Prostate gland (tissue), 2 donors: ENCODE measurements at regions not wholly inside any gene's neighbourhood (a gene's known extent, or its start where the extent isn't known, plus 50 kb on each side); places are given as distances from the start of the nearest gene placed in this dataset.

Experiments
- DNase-seq: peaks from one replicate; pipeline ENCODE4 v3.0.0-alpha.2; 2019; ENCODE audit warnings: low spot score
- H3K27ac ChIP-seq, 2 donors: fragments of 200-600 bp; sonication (generic); 2 replicates each; pipeline ENCODE4 v1.5.1; 2017 to 2019
- H3K27me3 ChIP-seq: fragments of 200-600 bp; sonication (generic); replicated peaks from 2 replicates; pipeline ENCODE4 v1.5.1; 2019; ENCODE audit not compliant: insufficient read depth
- H3K36me3 ChIP-seq, 2 donors: fragments of 200-600 bp; sonication (generic); 1 replicate in 1 of 2; 2 replicates in 1 of 2; pipeline versions ENCODE4 v1.5.1 to v1.8.1; 2017 to 2019
- H3K4me1 ChIP-seq: fragments of 200-600 bp; sonication (generic); replicated peaks from 2 replicates; pipeline ENCODE4 v1.5.1; 2019
- H3K4me3 ChIP-seq, 2 donors: fragments of 200-600 bp; sonication (generic); 2 replicates each; pipeline ENCODE4 v1.5.1; 2017 to 2019
- H3K9me3 ChIP-seq: fragments of 200-600 bp; sonication (generic); 2 replicates; pipeline ENCODE4 v1.5.1; 2017
- POLR2A ChIP-seq: fragments of 450-650 bp; IDR thresholded peaks from one replicate; pipeline ENCODE4 v1.6.1; 2016; ENCODE audit warnings: antibody characterized with exemption, mild to moderate bottlenecking
- POLR2AphosphoS5 ChIP-seq: sonication (generic); formaldehyde crosslinking; IDR thresholded peaks from one replicate; pipeline ENCODE4 v1.6.1; 2017; ENCODE audit warnings: antibody characterized with exemption
- WGBS: methylation state at CpG from one replicate; pipeline ENCODE4 v1.1.5; 2018; 5-methylcytosine and 5-hydroxymethylcytosine counted together
- intact Hi-C: fragments of 100-400 bp; cut with DNase I; formaldehyde crosslinking; loops from one replicate; pipeline ENCODE4 v1.14.2; 2022
- TF ChIP-seq, protein P1 (sequence below), 4 experiments: fragments of 200-600 bp in 2 of 4; fragments of 450-650 bp in 2 of 4; sonication (generic) in 2 of 4; IDR thresholded peaks; 1 replicate in 3 of 4; 2 replicates in 1 of 4; pipeline ENCODE4 v1.5.1; 2016 to 2019; ENCODE audit warnings: antibody characterized with exemption in 4 of 4, mild to moderate bottlenecking in 2 of 4, moderate library complexity in 2 of 4

DNA sequence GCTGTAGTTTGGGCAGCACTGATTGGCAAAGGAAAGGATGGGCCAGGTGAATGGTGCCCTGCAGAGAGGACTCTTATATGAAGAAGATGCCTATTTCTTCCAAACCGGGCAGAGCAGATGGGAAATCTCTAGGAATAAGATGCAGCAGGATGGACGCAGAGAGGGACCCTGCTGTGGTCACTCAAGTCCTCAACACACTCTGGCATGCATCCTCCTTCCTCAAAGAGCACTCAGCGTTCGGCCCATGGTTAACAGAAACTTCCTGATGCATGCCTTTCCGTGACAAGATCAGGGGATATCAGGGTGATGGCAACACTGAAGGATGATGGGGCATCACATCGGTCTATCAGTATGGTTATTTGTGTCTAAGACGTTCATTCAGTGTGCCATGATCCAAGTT is 232.7 kb downstream of the TTC32 start:
- TF ChIP-seq POLR2A, result no peak
- TF ChIP-seq, protein P1, sequence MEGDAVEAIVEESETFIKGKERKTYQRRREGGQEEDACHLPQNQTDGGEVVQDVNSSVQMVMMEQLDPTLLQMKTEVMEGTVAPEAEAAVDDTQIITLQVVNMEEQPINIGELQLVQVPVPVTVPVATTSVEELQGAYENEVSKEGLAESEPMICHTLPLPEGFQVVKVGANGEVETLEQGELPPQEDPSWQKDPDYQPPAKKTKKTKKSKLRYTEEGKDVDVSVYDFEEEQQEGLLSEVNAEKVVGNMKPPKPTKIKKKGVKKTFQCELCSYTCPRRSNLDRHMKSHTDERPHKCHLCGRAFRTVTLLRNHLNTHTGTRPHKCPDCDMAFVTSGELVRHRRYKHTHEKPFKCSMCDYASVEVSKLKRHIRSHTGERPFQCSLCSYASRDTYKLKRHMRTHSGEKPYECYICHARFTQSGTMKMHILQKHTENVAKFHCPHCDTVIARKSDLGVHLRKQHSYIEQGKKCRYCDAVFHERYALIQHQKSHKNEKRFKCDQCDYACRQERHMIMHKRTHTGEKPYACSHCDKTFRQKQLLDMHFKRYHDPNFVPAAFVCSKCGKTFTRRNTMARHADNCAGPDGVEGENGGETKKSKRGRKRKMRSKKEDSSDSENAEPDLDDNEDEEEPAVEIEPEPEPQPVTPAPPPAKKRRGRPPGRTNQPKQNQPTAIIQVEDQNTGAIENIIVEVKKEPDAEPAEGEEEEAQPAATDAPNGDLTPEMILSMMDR (IDR thresholded peaks at IDR 0.05), result no peak
- TF ChIP-seq POLR2AphosphoS5, result no peak
- intact Hi-C loops, result no loop called here
- no peaks in the 10 kb centered on the region for H3K4me1 ChIP-seq
- H3K27ac ChIP-seq, result no peak overlapping the region
- H3K4me3 ChIP-seq, result no peak overlapping the region
- H3K9me3 ChIP-seq, result no peaks in the 10 kb centered on the region
- no peaks in the 10 kb centered on the region for H3K27me3 ChIP-seq
- DNase-seq, result no peak
- 89% methylated on average over 7 of the region's 7 CpGs for WGBS
- H3K36me3 ChIP-seq, result no peaks in the 10 kb centered on the region

GRCh38 chr2:19667536-19667949 is 234.2 kb downstream of the TTC32 start:
- DNase-seq, result no peak
- Histone ChIP-seq H3K36me3 (no peaks in the 10 kb centered on the region), H3K4me3 (no peak overlapping the region), H3K9me3 (no peaks in the 10 kb centered on the region), H3K4me1 (no peaks in the 10 kb centered on the region), H3K27me3 (no peaks in the 10 kb centered on the region), H3K27ac (no peak overlapping the region)
- TF ChIP-seq, protein P1 (IDR thresholded peaks at IDR 0.05), result no peak
- TF ChIP-seq POLR2AphosphoS5 (no peak), POLR2A (no peak)
- intact Hi-C loops, result no loop called here
- 31% methylated on average over 8 of the region's 8 CpGs for WGBS

GRCh38 chr2:19667085-19667484 is 234.7 kb downstream of the TTC32 start:
- intact Hi-C loops, result no loop called here
- 75% methylated on average over 3 of the region's 3 CpGs for WGBS

GRCh38 chr2:19664646-19665045 is 237.1 kb downstream of the TTC32 start:
- no peak for DNase-seq
- WGBS, result 38% methylated on average over 4 of the region's 4 CpGs
- H3K4me3 ChIP-seq, result no peak overlapping the region
- H3K27ac ChIP-seq, result no peak overlapping the region
- intact Hi-C loops, result no loop called here
- H3K4me1 ChIP-seq, result no peaks in the 10 kb centered on the region
- no peaks in the 10 kb centered on the region for H3K36me3 ChIP-seq
- no peaks in the 10 kb centered on the region for H3K27me3 ChIP-seq
- no peaks in the 10 kb centered on the region for H3K9me3 ChIP-seq
- TF ChIP-seq, protein P1 (IDR thresholded peaks at IDR 0.05), result no peak
- TF ChIP-seq POLR2A (no peak), POLR2AphosphoS5 (no peak)

More at GRCh38 chr2:19667085-19667484, 234.7 kb downstream of the TTC32 start:
- no peaks in the 10 kb centered on the region for H3K36me3 ChIP-seq
- no peaks in the 10 kb centered on the region for H3K9me3 ChIP-seq
- TF ChIP-seq, protein P1 (IDR thresholded peaks at IDR 0.05), result no peak
- TF ChIP-seq POLR2A (no peak), POLR2AphosphoS5 (no peak)
- no peak overlapping the region for H3K4me3 ChIP-seq
- no peak overlapping the region for H3K27ac ChIP-seq
- H3K27me3 ChIP-seq, result no peaks in the 10 kb centered on the region
- H3K4me1 ChIP-seq, result no peaks in the 10 kb centered on the region
- DNase-seq, result no peak

GRCh38 chr2:19659024-19659792 is 242.6 kb downstream of the TTC32 start:
- no peak for DNase-seq
- WGBS, result 83% methylated on average over 3 of the region's 3 CpGs
- no peaks in the 10 kb centered on the region for H3K27me3 ChIP-seq
- H3K36me3 ChIP-seq, result no peaks in the 10 kb centered on the region
- no peaks in the 10 kb centered on the region for H3K9me3 ChIP-seq
- no peak overlapping the region for H3K27ac ChIP-seq
- TF ChIP-seq POLR2A (no peak), POLR2AphosphoS5 (no peak)
- TF ChIP-seq, protein P1 (IDR thresholded peaks at IDR 0.05), result no peak
- no peak overlapping the region for H3K4me3 ChIP-seq
- intact Hi-C loops, result no loop called here
- no peaks in the 10 kb centered on the region for H3K4me1 ChIP-seq
